ENCODE measurements at regions not wholly inside any gene's neighbourhood (a gene's known extent, or its start where the extent isn't known, plus 50 kb on each side); places are given as distances from the start of the nearest gene placed in this dataset.
A peak's percentile ranks its signal among the peaks of the same experiment; 100 is the strongest.
"Not testable (repeated sequence)": the region's sequence is repeated elsewhere in the genome, so short reads cannot be mapped to it uniquely, and the experiment has no call there.

DNA sequence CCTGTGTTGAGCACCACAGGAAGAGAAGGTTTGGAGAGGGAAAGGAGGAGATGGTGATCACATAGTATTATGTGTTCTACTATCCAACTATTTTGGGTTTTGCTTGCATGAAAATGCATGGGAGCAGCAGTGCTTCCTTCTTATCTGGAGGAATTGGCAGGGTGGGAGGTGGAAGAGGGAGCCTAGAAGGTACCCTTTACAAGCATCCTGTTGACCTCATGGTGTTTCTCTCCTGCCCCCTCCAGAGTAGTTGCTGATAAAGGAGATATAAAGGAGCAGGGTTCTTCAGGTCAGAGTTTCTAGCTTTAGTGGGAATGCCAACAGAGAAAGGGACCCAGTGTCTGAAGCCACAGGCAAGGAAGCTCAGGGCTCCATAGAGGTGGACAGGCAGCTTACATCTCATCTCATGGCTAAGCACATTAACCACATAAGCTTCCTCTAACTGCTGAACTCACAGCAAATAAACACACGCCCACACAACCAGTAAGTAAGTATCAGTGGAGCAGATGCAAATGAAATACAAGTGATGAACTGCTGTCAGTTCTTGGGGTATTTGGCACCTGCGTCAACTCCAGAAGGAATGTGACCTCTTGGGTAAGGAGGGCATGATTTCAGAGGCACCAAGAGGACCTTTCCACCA lies 174.2 kb upstream of the SLC38A2 start:
- DNase-seq: peak in 1 of 6 experiments; percentile 6

DNA sequence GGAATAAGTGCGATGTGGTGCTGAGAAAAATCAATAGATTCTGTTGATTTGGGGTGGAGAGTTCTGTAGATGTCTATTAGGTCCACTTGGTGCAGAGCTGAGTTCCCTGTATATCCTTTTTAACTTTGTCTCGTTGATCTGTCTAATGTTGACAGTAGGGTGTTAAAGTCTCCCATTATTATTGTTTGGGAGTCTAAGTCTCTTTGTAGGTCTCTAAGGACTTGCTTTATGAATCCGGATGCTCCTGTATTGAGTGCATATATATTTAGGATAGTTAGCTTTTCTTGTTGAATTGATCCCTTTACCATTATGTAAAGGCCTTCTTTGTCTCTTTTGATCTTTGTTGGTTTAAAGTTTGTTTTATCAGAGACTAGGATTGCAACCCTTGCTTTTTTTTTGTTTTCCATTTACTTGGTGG lies 170.8 kb upstream of the SLC38A2 start:
- not testable (repeated sequence) for DNase-seq

DNA sequence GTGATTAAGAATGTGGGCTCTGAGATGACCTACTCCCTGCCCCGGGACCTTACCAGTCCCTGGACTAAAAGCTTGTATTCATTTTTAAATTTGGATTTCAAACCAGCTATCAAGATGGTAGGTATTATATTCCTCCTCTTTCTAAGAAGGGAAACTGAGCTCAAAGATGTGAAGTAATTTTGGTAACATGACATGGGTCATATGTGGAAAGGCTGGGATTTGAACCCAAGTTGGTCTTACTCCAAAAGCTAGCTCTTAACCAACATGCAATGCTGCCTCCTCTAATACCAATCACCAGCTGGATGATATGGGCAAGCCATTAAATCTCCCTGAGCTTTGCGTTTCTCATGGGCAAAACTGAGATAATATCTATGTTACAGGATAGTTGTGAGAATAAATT lies 166.4 kb upstream of the SLC38A2 start:
- DNase-seq: no peak

DNA sequence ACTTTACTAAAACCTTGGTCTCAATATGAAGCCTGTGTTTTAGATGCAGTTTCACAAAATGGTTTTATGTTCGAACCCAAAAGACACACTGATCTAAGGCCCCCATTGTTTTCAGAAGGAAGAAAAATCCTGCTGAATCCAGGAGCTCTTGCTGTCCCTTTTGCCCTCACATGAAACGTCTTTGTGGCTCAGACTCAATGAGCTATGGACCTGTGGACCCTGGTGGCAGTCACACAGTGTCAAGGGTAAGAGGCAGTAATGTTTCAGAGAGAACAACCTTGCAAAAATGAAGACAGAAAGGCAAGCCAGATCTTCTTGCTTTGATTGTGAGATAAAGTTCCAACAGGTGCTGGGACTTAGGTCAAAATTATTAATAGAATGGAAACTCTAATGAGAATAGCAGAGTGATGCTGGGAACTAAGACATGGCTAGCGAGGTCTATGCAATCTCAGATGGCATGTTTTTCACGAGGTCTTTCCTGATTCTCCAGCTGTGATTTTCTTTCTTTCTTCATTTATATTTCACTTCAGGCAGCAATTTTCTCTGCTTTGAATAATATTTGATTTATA lies 164.9 kb upstream of the SLC38A2 start:
- no peak for DNase-seq

DNA sequence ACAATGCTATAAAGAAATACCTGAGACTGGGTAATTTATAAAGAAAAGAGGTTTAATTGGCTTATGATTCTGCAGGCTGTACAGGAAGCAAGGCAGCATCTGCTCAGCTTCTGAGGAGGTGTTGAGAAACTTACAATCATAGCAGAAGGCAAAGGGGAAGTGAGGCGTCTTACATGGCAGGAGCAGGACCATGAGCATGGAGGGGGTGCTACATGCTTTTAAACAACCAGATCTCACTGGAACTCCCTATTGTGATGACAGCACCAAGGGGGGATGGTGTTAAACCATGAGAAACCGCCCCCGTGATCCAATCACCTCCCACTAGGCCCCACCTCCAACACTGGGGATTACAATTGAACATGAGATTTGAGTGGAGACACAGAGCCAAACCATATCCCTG lies 163.7 kb upstream of the SLC38A2 start:
- DNase-seq: not testable (repeated sequence)

DNA sequence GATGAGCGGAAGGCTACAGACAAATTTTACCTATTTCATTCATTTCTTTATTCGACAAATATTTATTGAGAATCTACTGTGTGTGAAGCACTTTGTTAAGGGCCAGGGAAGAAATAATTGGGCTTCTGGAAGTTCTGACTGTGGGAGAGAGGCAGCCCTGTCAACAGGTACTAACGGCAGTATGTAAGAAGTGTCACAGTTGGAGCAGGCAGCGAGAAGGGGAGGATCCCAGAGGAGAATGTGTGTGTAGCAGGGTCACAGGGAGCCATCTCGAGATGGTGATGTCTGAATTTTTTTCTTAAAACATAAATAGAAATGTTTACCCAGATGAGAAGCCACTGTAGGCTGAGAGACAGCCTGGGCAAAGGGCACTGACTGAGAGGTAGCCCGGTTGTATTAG lies 163.3 kb upstream of the SLC38A2 start:
- DNase-seq: no peak

DNA sequence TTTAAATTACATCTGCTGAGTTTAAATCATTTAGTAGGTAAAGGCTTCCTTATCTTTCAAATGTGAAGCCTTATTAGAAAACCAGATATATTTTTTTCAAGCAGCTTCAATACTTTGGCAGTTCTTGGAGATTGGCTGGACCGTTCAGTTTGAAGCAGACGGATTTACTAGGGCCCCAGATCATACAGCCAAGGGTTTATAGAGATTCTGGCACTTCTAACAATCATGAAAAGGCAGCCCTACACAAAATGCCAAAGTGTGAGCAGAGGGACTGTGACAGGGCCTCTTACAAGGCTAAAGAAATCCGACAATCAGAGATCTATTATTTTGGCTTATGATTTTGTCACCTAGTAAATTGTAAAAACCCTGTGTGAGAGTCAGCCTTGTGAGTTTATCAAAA lies 162.8 kb upstream of the SLC38A2 start:
- no peak for DNase-seq

DNA sequence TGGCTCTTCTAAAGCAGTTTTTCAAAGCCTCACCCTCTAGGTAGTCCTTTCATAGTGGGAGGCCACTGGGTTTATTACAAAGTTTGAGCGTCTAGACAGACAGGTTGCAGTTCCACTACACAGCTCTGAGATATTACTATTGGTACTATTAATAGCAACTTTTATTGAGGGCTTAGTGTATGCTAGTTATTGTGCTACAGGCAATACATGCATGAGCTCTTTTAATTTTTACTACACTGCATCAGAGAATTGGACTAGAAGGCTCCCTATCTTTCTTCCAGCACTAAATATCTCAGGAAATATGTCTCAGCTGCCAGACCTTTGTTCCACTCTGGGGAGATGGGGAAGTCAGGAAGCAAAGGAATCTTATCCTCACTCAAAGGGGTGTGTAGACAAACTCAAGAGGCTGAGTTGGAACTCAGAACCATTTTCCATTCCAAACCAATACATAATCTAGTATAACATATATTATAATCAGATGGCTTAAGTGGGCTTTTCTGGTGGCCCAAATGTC lies 161.8 kb upstream of the SLC38A2 start:
- DNase-seq: no peak

DNA sequence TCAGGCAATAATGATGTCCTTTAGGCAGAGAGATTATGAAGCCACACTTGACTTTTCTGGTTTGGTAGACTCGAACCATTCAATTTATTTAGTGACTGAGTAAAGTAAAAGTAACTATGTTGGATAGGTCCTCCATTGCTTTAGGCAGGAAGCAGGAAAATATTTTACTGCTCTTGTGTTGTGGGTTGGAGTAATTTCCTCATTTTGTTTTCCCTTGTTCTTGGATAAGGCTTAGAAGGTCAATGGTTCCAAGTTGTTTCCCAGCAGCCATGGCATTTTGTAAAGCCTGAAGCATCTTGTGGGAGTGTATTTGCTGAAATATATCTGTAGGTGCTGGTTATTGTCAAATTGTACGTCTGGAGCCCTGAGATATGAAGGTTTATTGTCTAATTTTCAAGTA lies 161.2 kb upstream of the SLC38A2 start:
- no peak for DNase-seq

DNA sequence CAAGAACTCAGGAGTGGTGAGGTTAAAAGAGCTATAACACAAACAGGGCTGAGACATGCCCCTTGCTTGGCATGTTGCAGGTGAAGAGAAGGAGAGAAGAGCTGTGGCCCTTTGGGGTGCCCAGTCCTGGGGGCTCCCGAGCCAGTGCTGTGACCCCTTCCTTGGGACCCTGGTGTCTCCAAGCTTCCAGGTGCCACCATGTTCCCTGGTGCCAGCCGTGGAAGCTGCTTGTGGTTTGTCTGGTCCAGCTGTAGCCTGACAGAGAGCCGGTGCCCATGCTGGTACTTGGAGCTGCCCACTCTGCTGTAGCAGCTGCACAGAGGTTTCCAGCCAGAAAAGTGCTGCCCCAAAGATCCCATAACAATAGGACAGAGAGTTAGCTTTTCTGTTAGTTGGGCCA lies 159.2 kb upstream of the SLC38A2 start:
- no peak for DNase-seq

DNA sequence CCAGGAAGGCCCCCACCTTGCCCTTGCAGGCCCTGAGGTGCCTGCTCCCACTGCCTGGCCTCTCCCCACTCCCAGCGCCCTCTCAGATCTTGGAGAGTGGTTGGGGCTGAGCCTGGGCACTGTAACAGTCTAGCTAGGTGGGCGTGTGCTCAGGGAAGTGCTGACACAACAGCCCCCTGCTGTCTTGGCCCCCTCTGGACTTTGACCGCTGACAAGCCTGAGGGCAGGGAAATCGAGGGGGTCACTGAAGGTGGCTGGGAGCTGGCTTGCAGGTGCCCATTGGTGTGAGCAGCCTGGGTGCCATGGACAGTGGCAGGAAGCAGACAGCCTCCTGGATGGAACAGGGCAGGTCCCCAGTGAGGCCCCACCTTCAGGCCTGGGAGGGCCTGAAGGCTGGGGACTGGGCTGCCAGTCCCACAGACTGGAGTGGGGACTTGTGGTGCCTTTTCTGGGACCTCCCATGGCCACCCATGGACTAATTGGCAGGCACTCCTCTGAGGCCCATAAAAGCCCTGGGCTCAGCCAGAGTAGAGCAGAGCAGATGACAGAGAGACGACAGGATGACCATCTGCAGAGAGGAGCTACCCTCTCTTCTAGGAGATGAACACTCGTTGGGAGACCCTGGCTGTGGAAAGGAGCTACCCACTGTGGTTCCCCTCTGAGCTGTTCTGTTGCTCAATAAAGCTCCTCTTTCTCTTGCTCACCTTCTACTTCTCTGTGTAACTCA lies 158.6 kb upstream of the SLC38A2 start:
- DNase-seq: no peak

DNA sequence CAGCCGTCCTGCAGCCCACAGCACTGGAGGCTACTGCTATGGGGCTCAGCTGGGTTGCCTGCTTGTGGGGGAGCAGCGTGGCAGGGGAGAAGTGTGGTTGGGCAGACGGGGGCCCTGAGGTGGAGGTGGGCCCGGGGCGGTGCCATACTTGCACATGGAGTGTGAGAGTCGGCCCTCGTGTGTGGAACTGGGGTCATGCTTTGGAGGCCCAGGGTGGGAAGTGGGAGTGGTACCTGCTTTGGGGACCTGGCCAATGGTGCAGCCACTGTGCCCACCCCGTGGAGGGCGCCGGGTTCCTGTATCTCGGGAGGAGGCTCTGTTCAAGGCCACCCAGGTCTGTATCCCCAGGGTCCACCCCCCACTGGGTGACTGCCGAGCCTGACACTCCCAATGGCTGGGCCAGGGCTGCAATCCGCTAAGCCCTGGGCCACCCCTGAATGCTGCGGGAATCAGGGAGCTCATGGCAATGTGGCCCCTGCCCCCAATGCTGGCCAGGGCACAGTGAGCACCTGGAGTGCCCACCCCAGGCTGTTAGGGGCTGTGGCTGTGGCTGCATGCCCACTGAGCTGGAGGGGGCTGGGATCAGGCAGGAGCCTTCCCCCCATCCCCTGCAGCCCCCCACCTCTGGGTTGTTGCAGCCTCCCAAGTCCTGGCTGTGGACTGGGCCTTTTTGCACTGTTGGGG lies 157.9 kb upstream of the SLC38A2 start:
- DNase-seq: no peak

DNA sequence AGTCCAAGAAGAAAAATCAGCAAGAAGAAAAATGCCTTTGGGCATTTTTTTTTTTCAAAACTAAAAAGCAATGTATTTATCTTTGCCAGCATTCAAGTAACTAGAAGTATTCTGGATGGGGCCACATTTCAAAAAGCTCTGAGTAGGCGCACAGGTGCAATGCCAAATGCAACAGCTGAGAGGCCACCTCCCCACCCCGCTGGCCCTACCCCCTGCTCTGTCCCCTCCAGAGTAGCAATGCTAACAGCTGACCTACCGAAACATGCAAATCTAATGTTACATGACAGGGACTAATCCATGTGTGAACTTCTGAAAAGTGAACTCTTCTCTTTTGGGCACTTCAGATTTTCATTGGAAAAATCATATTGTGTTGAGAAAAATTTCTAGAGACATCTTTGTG lies 153.7 kb upstream of the SLC38A2 start:
- no peak for DNase-seq

DNA sequence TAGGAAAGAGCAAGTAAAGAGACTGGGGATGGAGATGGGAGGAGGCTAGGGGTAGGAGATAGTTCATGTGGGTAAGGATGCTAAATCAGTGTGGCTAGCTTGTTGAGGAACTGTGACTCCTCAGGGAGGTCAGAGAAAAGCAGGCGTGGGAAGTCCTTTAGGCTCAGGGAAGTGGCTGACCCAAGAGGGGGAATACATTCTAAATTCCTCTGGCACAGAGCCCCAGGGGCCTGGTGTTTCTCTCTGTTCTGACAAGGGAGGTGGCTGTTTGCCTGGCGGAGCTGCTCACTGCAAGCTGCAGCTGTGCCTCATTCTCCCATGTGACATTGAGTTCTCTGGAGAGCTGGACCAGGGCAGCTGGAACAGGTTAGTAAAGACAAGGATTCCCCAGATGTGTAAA lies 152.2 kb upstream of the SLC38A2 start:
- DNase-seq: no peak

DNA sequence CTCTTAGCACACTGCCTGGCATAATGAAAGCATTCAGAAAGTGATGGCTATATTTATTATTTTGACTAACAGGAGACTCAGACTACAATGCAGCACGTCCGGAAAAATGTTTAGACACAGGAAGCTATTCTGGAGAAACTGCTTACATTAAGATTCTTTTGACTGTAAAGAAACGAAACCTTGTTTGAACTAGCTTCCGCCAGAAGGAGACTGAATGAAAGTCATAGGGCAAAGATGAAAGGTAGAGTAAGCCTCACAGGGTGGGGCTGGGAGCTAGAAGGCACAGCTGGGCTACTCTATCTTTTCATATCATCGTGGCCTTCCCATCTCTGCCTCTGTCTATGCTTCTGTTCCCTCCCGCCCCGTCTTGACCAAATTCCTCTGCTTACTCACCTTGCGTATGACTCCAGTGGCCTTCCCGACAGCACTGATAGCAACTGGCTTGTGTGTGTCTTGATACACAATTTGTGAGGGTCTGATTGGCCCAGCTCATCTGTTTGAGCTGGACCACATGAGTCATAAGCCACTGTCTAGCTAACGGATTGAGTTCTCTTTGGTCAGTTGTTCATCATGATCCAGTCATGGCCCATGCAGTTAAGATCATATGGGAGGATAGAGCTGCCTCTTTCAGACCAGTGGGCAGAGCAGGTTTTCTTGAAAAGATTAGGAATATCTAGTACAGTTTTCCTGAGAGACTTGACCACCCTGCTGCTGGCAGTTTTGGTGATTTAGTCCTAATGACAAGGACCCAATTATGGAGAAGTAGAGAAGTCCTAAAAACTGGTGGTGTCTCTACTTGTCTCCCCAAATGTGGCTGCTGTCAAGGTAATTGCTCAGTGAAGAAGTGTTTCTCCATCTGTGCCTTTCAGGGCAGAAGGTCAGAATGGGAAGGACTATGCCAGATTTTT lies 151.5 kb upstream of the SLC38A2 start:
- peak in 4 of 6 experiments; percentile 18 to 69 (median 66) for DNase-seq

DNA sequence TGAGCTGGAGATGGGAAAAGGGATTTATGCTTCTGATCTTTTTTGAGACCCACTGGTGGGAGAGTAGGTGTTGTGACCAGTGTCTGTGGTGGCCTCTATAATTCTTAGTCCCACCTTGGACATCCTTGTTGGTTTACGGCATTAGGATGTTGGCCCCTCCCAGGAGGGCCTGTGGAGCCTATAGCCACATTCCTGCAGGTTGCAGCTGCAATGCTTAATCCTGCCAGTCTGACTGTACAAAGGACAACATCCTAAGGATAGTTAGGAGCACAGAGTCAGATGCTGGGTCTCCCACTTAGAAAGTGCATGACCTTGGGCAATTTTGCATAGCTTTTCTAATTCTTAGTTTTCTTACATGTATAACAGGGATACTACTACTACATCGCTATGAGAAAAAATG lies 150.9 kb upstream of the SLC38A2 start:
- no peak for DNase-seq

DNA sequence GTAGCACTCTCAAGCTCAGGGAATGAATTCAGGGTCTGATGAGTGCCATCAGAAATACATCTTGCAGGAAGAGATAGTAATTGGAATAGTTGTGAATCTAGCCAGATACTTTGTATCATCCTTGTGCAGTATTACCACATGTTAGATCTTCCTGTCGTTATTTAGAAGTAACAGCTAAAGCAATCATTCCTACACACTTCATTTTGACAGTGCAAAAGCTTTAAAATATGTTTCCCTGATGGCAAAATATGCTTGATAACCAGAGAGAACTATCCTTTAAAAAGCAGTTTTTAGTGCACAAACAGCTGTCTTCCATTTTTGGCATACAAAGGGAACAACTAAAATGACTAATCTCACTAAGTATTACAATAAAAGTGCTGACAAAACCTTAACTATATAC lies 149.5 kb upstream of the SLC38A2 start:
- DNase-seq: no peak

DNA sequence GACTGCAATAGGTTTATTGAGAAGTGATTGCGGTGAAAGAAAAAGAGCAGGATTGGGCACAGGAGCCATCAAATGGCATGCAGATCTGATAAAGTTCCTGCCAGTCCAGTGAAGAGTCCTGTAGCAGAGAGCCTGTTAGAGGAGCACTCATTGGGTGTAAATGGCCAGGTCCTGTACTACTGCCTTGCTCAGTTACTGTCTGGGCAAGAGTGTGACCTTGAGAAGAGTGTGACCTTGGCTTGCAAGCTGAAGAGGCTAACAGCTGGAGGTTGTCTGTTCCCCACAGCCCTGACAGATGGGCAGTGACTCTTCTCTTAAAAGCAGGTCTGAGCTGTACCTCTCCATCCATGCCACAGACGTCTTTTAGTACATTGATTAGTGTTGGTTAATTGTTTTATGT lies 148.6 kb upstream of the SLC38A2 start:
- no peak for DNase-seq

DNA sequence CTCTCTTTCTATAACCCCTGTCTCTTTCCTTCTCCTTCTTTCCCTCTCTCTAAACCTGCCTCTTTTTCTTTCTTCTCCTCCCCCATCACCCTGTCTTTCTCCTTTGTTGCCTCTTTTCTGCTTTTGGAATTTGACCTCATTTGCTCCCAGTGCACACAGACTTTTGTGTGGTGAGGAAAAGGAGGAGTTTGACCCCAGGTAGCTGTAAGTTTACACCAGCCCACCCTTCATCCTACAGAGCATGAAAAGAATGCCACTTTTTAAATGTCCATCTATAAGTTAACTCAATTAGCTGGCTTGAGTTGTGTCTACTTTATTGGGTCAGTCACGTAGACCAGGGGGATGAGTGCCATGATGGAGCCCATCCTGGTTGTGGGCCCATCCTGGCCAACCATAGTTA lies 146.8 kb upstream of the SLC38A2 start:
- no peak for DNase-seq

DNA sequence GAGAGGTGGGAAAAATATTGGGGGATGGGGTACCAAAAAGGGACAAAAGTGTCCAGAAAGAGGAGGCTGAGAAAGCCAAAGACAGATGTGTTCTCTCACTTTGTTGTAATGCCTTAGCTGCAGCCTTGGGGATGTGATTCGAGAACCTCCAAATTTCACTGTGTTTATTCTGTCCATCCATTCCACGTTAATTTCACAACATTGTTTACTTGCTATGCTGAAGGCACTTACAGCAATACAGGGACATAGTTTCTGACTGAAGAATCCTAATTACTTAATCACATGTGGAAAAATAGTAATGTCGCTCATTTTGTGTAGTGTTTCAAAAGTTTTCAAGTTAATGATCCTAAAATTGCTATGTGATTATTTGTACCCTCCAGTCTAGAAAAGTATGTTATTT lies 146.2 kb upstream of the SLC38A2 start:
- no peak for DNase-seq

DNA sequence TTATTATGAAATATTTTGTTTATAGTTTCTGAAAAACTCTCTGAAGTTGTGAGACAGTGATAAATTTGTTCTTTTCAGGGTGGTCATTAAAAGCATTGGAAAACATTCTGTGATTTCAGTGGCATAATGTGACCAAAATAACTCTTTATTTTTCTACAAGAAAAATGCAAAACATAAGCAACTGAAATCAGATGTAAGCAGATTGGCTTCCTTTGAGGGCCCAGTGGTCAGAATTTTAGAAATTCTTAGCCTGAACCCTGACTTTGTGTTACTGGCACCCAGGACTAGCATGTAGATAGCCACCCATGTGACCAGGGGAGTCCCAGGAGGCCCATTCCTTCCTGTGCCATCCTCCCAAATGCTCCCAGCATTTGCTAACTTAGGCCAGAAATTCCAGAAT lies 145.6 kb upstream of the SLC38A2 start:
- no peak for DNase-seq

DNA sequence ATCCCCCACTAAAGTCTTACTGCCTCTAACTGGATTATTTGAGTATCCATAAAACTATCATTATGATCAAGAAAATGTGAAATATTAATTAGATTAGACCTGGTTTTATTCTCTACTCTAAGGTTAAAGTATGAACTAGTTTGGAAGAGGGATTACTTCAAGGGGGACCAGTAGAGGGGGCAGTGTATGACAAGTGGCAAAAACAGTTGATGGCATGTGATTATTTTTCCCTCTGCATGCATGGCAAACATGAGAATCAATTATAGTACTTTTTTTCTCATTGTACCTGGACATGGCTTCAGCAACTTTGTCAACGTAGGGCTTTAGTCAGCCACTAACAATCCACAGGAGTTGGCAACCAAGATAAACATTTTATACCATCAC lies 145.0 kb upstream of the SLC38A2 start:
- peak in 1 of 6 experiments; percentile 39 for DNase-seq
